ENCODE measurements at regions not wholly inside any gene's neighbourhood (a gene's known extent, or its start where the extent isn't known, plus 50 kb on each side); places are given as distances from the start of the nearest gene placed in this dataset.

DNA sequence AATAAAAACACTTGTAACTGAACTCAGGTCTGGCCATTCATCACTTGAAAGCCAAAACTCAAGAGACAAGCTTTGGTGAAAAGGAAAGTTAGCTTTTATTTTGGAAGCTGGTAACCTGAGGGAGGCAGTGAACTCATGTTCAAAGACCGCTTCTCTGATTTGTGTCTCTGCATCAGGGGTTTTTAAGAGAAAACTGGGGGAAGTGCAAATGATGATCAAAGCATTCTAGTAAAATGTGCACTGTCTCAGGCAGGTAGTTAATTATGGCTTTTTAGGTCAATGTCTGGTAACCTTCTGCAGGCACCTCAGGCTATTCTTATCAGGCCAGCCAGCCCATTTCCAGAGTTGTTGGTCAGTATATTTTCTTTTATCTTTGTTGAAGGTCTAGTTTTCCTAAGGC, 162.2 kb downstream of the SYT10 start:
- TF ChIP-seq EP300 (IDR thresholded peaks at IDR 0.05) (no peak), POLR2A (IDR thresholded peaks at IDR 0.05) (no peak), POLR2AphosphoS5 (IDR thresholded peaks at IDR 0.05) (no peak)
- TF ChIP-seq, protein P1, sequence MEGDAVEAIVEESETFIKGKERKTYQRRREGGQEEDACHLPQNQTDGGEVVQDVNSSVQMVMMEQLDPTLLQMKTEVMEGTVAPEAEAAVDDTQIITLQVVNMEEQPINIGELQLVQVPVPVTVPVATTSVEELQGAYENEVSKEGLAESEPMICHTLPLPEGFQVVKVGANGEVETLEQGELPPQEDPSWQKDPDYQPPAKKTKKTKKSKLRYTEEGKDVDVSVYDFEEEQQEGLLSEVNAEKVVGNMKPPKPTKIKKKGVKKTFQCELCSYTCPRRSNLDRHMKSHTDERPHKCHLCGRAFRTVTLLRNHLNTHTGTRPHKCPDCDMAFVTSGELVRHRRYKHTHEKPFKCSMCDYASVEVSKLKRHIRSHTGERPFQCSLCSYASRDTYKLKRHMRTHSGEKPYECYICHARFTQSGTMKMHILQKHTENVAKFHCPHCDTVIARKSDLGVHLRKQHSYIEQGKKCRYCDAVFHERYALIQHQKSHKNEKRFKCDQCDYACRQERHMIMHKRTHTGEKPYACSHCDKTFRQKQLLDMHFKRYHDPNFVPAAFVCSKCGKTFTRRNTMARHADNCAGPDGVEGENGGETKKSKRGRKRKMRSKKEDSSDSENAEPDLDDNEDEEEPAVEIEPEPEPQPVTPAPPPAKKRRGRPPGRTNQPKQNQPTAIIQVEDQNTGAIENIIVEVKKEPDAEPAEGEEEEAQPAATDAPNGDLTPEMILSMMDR (IDR thresholded peaks at IDR 0.05): no peak
- Histone ChIP-seq H3K36me3 (no peaks in the 10 kb centered on the region), H3K27ac (no peak overlapping the region), H3K4me3 (no peak overlapping the region), H3K4me1 (no peaks in the 10 kb centered on the region), H3K27me3 (no peaks in the 10 kb centered on the region), H3K9me3 (peaks cover 6% of the 10 kb centered on the region)
- WGBS: 61% methylated on average over 1 of the region's 1 CpG
- no peak for DNase-seq (ENCODE audit: low spot score in 2 of 2)

DNA sequence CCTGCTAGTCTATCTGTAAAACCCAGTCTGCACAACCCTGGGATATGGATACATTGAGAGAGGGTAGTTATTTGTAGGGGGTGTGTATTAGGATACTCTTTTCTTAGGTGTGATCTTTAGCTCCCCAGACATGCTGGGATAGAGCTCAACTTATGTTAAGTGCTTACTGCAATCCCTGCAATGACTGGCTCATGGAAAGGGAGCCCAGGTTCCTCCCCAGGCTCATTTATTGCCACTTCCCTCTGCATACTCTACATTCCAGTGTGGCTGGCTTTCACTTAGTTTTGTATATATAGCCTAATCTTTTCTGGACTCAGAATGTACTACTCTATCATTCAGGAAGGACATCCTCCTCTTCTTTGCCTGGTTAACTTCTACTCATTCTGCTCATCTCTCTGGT, 172.0 kb downstream of the SYT10 start:
- H3K4me1 ChIP-seq: no peaks in the 10 kb centered on the region
- H3K36me3 ChIP-seq: no peaks in the 10 kb centered on the region
- H3K9me3 ChIP-seq: no peaks in the 10 kb centered on the region
- H3K27ac ChIP-seq: no peak overlapping the region
- H3K27me3 ChIP-seq: no peaks in the 10 kb centered on the region
- no peak overlapping the region for H3K4me3 ChIP-seq
- TF ChIP-seq, protein P1 (IDR thresholded peaks at IDR 0.05): no peak
- TF ChIP-seq EP300 (IDR thresholded peaks at IDR 0.05): no peak
- no peak for TF ChIP-seq POLR2A (IDR thresholded peaks at IDR 0.05)
- no peak for TF ChIP-seq POLR2AphosphoS5 (IDR thresholded peaks at IDR 0.05)
- no peak for DNase-seq (ENCODE audit: low spot score in 2 of 2)

DNA sequence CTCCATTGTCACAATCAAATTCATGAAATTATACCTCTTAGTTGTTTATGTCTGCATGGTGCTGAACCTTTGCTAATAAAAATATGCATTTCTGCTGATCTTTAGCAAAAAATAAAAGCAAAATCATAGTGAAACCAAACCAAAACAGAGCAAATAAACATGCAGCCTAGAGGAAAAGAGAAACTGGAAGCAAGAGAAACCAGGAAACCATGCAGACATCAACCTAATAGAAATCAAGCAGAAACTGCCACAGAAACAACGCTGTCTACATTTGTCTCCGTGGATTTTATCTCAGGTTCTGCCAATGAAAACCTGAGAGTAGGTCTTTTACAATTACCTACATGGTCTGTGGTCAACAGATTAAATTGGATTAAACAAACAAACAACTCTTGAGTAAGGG, 173.7 kb downstream of the SYT10 start:
- H3K27me3 ChIP-seq: no peaks in the 10 kb centered on the region
- no peak overlapping the region for H3K4me3 ChIP-seq
- WGBS: 78% methylated on average over 2 of the region's 2 CpGs
- TF ChIP-seq POLR2A (IDR thresholded peaks at IDR 0.05) (no peak), EP300 (IDR thresholded peaks at IDR 0.05) (no peak), POLR2AphosphoS5 (IDR thresholded peaks at IDR 0.05) (no peak)
- TF ChIP-seq, protein P1 (IDR thresholded peaks at IDR 0.05): no peak
- H3K4me1 ChIP-seq: no peaks in the 10 kb centered on the region
- H3K27ac ChIP-seq: no peak overlapping the region
- H3K9me3 ChIP-seq: no peaks in the 10 kb centered on the region
- H3K36me3 ChIP-seq: no peaks in the 10 kb centered on the region
- no peak for DNase-seq (ENCODE audit: low spot score in 2 of 2)

DNA sequence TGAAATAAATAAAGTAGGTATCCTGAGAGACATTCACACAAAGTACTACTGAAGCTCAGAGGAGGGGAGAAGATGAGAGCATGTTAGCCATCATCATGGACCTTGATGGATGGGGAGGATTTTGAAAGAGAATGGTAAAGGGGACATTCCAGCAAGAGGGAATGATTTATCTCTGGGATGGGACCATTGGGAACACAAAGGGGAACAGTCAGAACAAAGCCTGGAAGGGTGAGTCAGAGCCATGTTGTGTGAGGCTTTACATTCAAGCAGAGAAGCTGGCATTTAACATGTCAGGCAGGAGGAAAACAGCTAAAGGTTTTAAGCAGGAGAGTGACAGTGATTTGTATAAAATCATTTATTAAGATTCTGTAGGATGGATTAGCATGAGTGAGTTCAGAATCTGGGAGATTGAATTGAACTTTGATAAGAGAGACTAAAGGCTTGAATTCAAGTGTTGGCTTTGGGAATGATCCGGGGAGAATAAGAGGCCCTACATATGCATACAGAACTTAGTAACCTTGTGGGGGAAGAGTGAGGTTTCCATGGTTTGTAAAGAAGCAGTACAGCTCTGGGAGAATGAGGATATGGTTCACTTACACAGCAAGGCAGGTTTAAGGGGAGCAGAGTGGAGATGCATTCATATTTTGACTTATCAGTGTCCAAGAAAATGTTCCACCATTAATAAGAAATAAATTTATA, 174.4 kb downstream of the SYT10 start:
- Histone ChIP-seq H3K9me3 (no peaks in the 10 kb centered on the region), H3K36me3 (no peaks in the 10 kb centered on the region), H3K4me1 (no peaks in the 10 kb centered on the region), H3K4me3 (no peak overlapping the region), H3K27ac (no peak overlapping the region), H3K27me3 (no peaks in the 10 kb centered on the region)
- TF ChIP-seq, protein P1 (IDR thresholded peaks at IDR 0.05): no peak
- TF ChIP-seq EP300 (IDR thresholded peaks at IDR 0.05) (no peak), POLR2A (IDR thresholded peaks at IDR 0.05) (no peak), POLR2AphosphoS5 (IDR thresholded peaks at IDR 0.05) (no peak)
- DNase-seq (ENCODE audit: low spot score in 2 of 2): no peak
- 88% methylated on average over 1 of the region's 1 CpG for WGBS

DNA sequence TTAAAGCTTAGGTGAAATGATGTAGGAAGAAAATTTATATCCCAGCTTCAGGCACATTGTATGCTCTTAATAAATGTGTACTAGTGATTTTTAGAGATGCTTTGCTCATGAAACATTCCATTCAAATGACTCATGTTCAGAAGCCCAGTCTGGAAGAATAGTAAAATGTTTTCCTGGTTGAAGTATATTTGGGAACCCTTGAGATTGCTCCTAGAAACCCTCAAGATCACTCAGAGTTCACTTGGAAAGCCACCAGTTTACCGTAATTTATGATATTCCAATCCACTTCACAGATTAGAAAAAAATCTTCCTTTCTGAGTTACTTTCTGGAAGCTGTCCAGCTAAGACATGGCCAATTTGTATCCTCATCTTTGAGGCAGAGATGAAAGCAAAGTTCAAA, 186.4 kb downstream of the SYT10 start:
- no peak overlapping the region for H3K27ac ChIP-seq
- WGBS: 36% methylated on average over 1 of the region's 1 CpG
- no peaks in the 10 kb centered on the region for H3K4me1 ChIP-seq
- DNase-seq (ENCODE audit: low spot score in 2 of 2): no peak
- no peaks in the 10 kb centered on the region for H3K27me3 ChIP-seq
- no peaks in the 10 kb centered on the region for H3K9me3 ChIP-seq
- H3K4me3 ChIP-seq: no peak overlapping the region
- TF ChIP-seq EP300 (IDR thresholded peaks at IDR 0.05) (no peak), POLR2A (IDR thresholded peaks at IDR 0.05) (no peak), POLR2AphosphoS5 (IDR thresholded peaks at IDR 0.05) (no peak)
- TF ChIP-seq, protein P1 (IDR thresholded peaks at IDR 0.05): no peak
- H3K36me3 ChIP-seq: no peaks in the 10 kb centered on the region

All from suprapubic skin (tissue), 4 donors.